ENCODE measurements at regions not wholly inside any gene's neighbourhood (a gene's known extent, or its start where the extent isn't known, plus 50 kb on each side); places are given as distances from the start of the nearest gene placed in this dataset.

- Histone ChIP-seq H3K4me1 (ENCODE audit: insufficient read depth, low read length) (peaks cover 32% of the 10 kb centered on the region), H3K27ac (ENCODE audit: low read depth, low read length) (no peak overlapping the region), H3K27me3 (ENCODE audit: insufficient read depth, low read length) (no peaks in the 10 kb centered on the region), H3K4me3 (ENCODE audit: low read length in 2 of 2) (no peak overlapping the region), H3K36me3 (ENCODE audit: insufficient read depth, low read length) (no peaks in the 10 kb centered on the region), H3K9me3 (ENCODE audit: control insufficient read depth in 1 of 2, low read length in 2 of 2) (peaks cover 0 to 3% of the 10 kb centered on the region in 2 donors)
- POLR2A ChIA-PET (ENCODE audit: partially characterized antibody): interaction anchor here (0.6 to 3.0 kb wide), 5 partner anchors 22 to 231 kb away, joined by 3 to 48 read pairs (median 4); partner anchors contain the start of genes ACADSB and BUB3
- intact Hi-C loops (cut with micrococcal nuclease): loop anchor here (5.0 kb wide), 1 partner anchor 288 kb away; the partner anchor contains the start of gene C10orf88
- DNase-seq: no peak
- peaks cover 21 to 39% (median 28%) of the 10 kb centered on the region in 4 donors for H3K4me1 Mint-ChIP-seq
- no peaks in the 10 kb centered on the region for H3K27me3 Mint-ChIP-seq
- CTCF ChIA-PET (ENCODE audit: partially characterized antibody): interaction anchor here (1.7 kb wide), 1 partner anchor 8 kb away, joined by 5 read pairs; no protein-coding TSS in a partner anchor
- H3K4me3 Mint-ChIP-seq: peak overlapping the region in 1 of 8 donors; percentile 29
- H3K36me3 Mint-ChIP-seq: peaks cover 8 to 19% of the 10 kb centered on the region in 2 donors
- H3K9me3 Mint-ChIP-seq: peaks cover 0 to 12% (median 6%) of the 10 kb centered on the region in 8 donors
- peak overlapping the region; percentile 82 to 99 (median 97) for H3K27ac Mint-ChIP-seq
These were observed 86.0 kb downstream of the BUB3 start for GRCh38 chr10:123240250-123240649.

- Mint-ChIP-seq H3K27ac (peak overlapping the region; percentile 82 to 99 (median 97)), H3K4me3 (no peak overlapping the region), H3K9me3 (peaks cover 0 to 7% (median under 1%) of the 10 kb centered on the region in 8 donors), H3K4me1 (peaks cover 21 to 39% (median 28%) of the 10 kb centered on the region in 4 donors), H3K36me3 (peaks cover 4 to 14% of the 10 kb centered on the region in 2 donors), H3K27me3 (no peaks in the 10 kb centered on the region)
- peaks cover 32% of the 10 kb centered on the region for H3K4me1 ChIP-seq (ENCODE audit: insufficient read depth, low read length)
- POLR2A ChIA-PET (ENCODE audit: partially characterized antibody): interaction anchor here (1.0 to 3.0 kb wide), 13 partner anchors 9 to 261 kb away, joined by 3 to 48 read pairs (median 4); partner anchors contain the start of genes ACADSB, BUB3, IKZF5 and PSTK
- no peaks in the 10 kb centered on the region for H3K27me3 ChIP-seq (ENCODE audit: insufficient read depth, low read length)
- DNase-seq: no peak
- peak overlapping the region; percentile 76 for H3K27ac ChIP-seq (ENCODE audit: low read depth, low read length)
- intact Hi-C loops (cut with micrococcal nuclease): loop anchor here (1.0 to 5.0 kb wide), 2 partner anchors 86 to 288 kb away; partner anchors contain the start of genes BUB3 and C10orf88
- no peaks in the 10 kb centered on the region for H3K36me3 ChIP-seq (ENCODE audit: insufficient read depth, low read length)
- CTCF ChIA-PET (ENCODE audit: partially characterized antibody): interaction anchor here (1.1 to 2.6 kb wide), 3 partner anchors 33 to 107 kb away, joined by 3 to 6 read pairs (median 4); no protein-coding TSS in a partner anchor
- H3K4me3 ChIP-seq (ENCODE audit: low read length in 2 of 2): no peak overlapping the region
- no peaks in the 10 kb centered on the region for H3K9me3 ChIP-seq (ENCODE audit: control insufficient read depth in 1 of 2, low read length in 2 of 2)
These were observed 86.6 kb downstream of the BUB3 start for GRCh38 chr10:123240776-123241175.

GRCh38 chr10:123241391-123242141 lies 87.4 kb downstream of the BUB3 start:
- peak overlapping the region; percentile 82 to 99 (median 97) for H3K27ac Mint-ChIP-seq
- Histone ChIP-seq H3K27me3 (ENCODE audit: insufficient read depth, low read length) (no peaks in the 10 kb centered on the region), H3K4me1 (ENCODE audit: insufficient read depth, low read length) (peaks cover 32% of the 10 kb centered on the region), H3K36me3 (ENCODE audit: insufficient read depth, low read length) (no peaks in the 10 kb centered on the region), H3K4me3 (ENCODE audit: low read length in 2 of 2) (peak overlapping the region in 1 of 2 donors; percentile 39), H3K9me3 (ENCODE audit: control insufficient read depth in 1 of 2, low read length in 2 of 2) (no peaks in the 10 kb centered on the region), H3K27ac (ENCODE audit: low read depth, low read length) (peak overlapping the region; percentile 76)
- peak overlapping the region; percentile 8 to 85 (median 71) for H3K4me3 Mint-ChIP-seq
- peaks cover 21 to 39% (median 28%) of the 10 kb centered on the region in 4 donors for H3K4me1 Mint-ChIP-seq
- peak; percentile 81 to 88 (median 85) for DNase-seq
- intact Hi-C loops (cut with micrococcal nuclease): loop anchor here (1.0 to 5.0 kb wide), 2 partner anchors 87 to 289 kb away; partner anchors contain the start of genes BUB3 and C10orf88
- H3K9me3 Mint-ChIP-seq: peaks cover 0 to 3% (median 0%) of the 10 kb centered on the region in 8 donors
- CTCF ChIA-PET (ENCODE audit: partially characterized antibody): interaction anchor here (1.1 to 2.6 kb wide), 7 partner anchors 12 to 108 kb away, joined by 3 to 6 read pairs (median 5); partner anchors contain the start of gene BUB3
- peaks cover 2 to 12% of the 10 kb centered on the region in 2 donors for H3K36me3 Mint-ChIP-seq
- no peaks in the 10 kb centered on the region for H3K27me3 Mint-ChIP-seq
- POLR2A ChIA-PET (ENCODE audit: partially characterized antibody): interaction anchor here (0.7 to 3.0 kb wide), 17 partner anchors 8 to 261 kb away, joined by 3 to 48 read pairs (median 4); partner anchors contain the start of genes ACADSB, BUB3, IKZF5 and PSTK

- CTCF ChIA-PET (ENCODE audit: partially characterized antibody): interaction anchor here (1.1 kb wide), 1 partner anchor 9 kb away, joined by 3 read pairs; no protein-coding TSS in a partner anchor
- Mint-ChIP-seq H3K4me1 (peaks cover 21 to 39% (median 28%) of the 10 kb centered on the region in 4 donors), H3K4me3 (no peak overlapping the region), H3K27ac (peak overlapping the region in 3 of 7 donors; percentile 44 to 99 (median 50)), H3K27me3 (no peaks in the 10 kb centered on the region), H3K36me3 (peaks cover 0 to 4% of the 10 kb centered on the region in 2 donors), H3K9me3 (no peaks in the 10 kb centered on the region)
- Histone ChIP-seq H3K27ac (ENCODE audit: low read depth, low read length) (no peak overlapping the region), H3K36me3 (ENCODE audit: insufficient read depth, low read length) (no peaks in the 10 kb centered on the region), H3K27me3 (ENCODE audit: insufficient read depth, low read length) (no peaks in the 10 kb centered on the region), H3K4me1 (ENCODE audit: insufficient read depth, low read length) (peaks cover 32% of the 10 kb centered on the region), H3K9me3 (ENCODE audit: control insufficient read depth in 1 of 2, low read length in 2 of 2) (no peaks in the 10 kb centered on the region), H3K4me3 (ENCODE audit: low read length in 2 of 2) (no peak overlapping the region)
- DNase-seq: no peak
- POLR2A ChIA-PET (ENCODE audit: partially characterized antibody): no interaction called here
- intact Hi-C loops (cut with micrococcal nuclease): loop anchor here (5.0 kb wide), 1 partner anchor 292 kb away; the partner anchor contains the start of gene C10orf88
These were observed 90.5 kb downstream of the BUB3 start for GRCh38 chr10:123244747-123245146.

- Mint-ChIP-seq H3K9me3 (no peaks in the 10 kb centered on the region), H3K27ac (no peak overlapping the region), H3K27me3 (no peaks in the 10 kb centered on the region), H3K4me1 (peaks cover 18 to 34% (median 24%) of the 10 kb centered on the region in 4 donors), H3K36me3 (peaks cover 0 to 4% of the 10 kb centered on the region in 2 donors), H3K4me3 (no peak overlapping the region)
- Histone ChIP-seq H3K4me1 (ENCODE audit: insufficient read depth, low read length) (peaks cover 29% of the 10 kb centered on the region), H3K4me3 (ENCODE audit: low read length in 2 of 2) (no peak overlapping the region), H3K27ac (ENCODE audit: low read depth, low read length) (no peak overlapping the region), H3K9me3 (ENCODE audit: control insufficient read depth in 1 of 2, low read length in 2 of 2) (no peaks in the 10 kb centered on the region), H3K27me3 (ENCODE audit: insufficient read depth, low read length) (no peaks in the 10 kb centered on the region), H3K36me3 (ENCODE audit: insufficient read depth, low read length) (no peaks in the 10 kb centered on the region)
- ChIA-PET POLR2A (ENCODE audit: partially characterized antibody) (no interaction called here), CTCF (ENCODE audit: partially characterized antibody) (interaction anchor here (1.1 kb wide), 1 partner anchor 10 kb away, joined by 3 read pairs; no protein-coding TSS in a partner anchor)
- intact Hi-C loops (cut with micrococcal nuclease): no loop called here
- DNase-seq: no peak
These were observed 91.1 kb downstream of the BUB3 start for GRCh38 chr10:123245264-123245663.

GRCh38 chr10:123249894-123250293 lies 95.7 kb downstream of the BUB3 start:
- H3K9me3 ChIP-seq (ENCODE audit: control insufficient read depth in 1 of 2, low read length in 2 of 2): no peaks in the 10 kb centered on the region
- Mint-ChIP-seq H3K36me3 (peaks cover 0 to under 1% of the 10 kb centered on the region in 2 donors), H3K4me1 (no peaks in the 10 kb centered on the region), H3K27me3 (no peaks in the 10 kb centered on the region), H3K9me3 (no peaks in the 10 kb centered on the region), H3K4me3 (no peak overlapping the region), H3K27ac (no peak overlapping the region)
- ChIA-PET POLR2A (ENCODE audit: partially characterized antibody) (interaction anchor here (1.2 kb wide), 1 partner anchor 8 kb away, joined by 4 read pairs; no protein-coding TSS in a partner anchor), CTCF (ENCODE audit: partially characterized antibody) (interaction anchor here (1.3 kb wide), 1 partner anchor 116 kb away, joined by 3 read pairs; no protein-coding TSS in a partner anchor)
- no peak overlapping the region for H3K4me3 ChIP-seq (ENCODE audit: low read length in 2 of 2)
- no peak overlapping the region for H3K27ac ChIP-seq (ENCODE audit: low read depth, low read length)
- no peaks in the 10 kb centered on the region for H3K36me3 ChIP-seq (ENCODE audit: insufficient read depth, low read length)
- DNase-seq: no peak
- no peaks in the 10 kb centered on the region for H3K4me1 ChIP-seq (ENCODE audit: insufficient read depth, low read length)
- no peaks in the 10 kb centered on the region for H3K27me3 ChIP-seq (ENCODE audit: insufficient read depth, low read length)
- intact Hi-C loops (cut with micrococcal nuclease): no loop called here

GRCh38 chr10:123250640-123251039 lies 96.4 kb downstream of the BUB3 start:
- Histone ChIP-seq H3K27me3 (ENCODE audit: insufficient read depth, low read length) (no peaks in the 10 kb centered on the region), H3K9me3 (ENCODE audit: control insufficient read depth in 1 of 2, low read length in 2 of 2) (no peaks in the 10 kb centered on the region), H3K4me1 (ENCODE audit: insufficient read depth, low read length) (no peaks in the 10 kb centered on the region), H3K4me3 (ENCODE audit: low read length in 2 of 2) (no peak overlapping the region), H3K27ac (ENCODE audit: low read depth, low read length) (no peak overlapping the region), H3K36me3 (ENCODE audit: insufficient read depth, low read length) (no peaks in the 10 kb centered on the region)
- ChIA-PET POLR2A (ENCODE audit: partially characterized antibody) (no interaction called here), CTCF (ENCODE audit: partially characterized antibody) (no interaction called here)
- Mint-ChIP-seq H3K27me3 (no peaks in the 10 kb centered on the region), H3K4me1 (no peaks in the 10 kb centered on the region), H3K4me3 (no peak overlapping the region), H3K9me3 (no peaks in the 10 kb centered on the region), H3K36me3 (no peaks in the 10 kb centered on the region), H3K27ac (peak overlapping the region in 1 of 7 donors; percentile 11)
- intact Hi-C loops (cut with micrococcal nuclease): no loop called here
- no peak for DNase-seq
